RPMI8226 (cell line): ENCODE measurements at regions not wholly inside any gene's neighbourhood (a gene's known extent, or its start where the extent isn't known, plus 50 kb on each side); places are given as distances from the start of the nearest gene placed in this dataset.
"Not testable (repeated sequence)": the region's sequence is repeated elsewhere in the genome, so short reads cannot be mapped to it uniquely, and the experiment has no call there.

Experiments used
- DNase-seq: peaks from one replicate; pipeline ENCODE4 v3.0.0-alpha.2; 2015

DNA sequence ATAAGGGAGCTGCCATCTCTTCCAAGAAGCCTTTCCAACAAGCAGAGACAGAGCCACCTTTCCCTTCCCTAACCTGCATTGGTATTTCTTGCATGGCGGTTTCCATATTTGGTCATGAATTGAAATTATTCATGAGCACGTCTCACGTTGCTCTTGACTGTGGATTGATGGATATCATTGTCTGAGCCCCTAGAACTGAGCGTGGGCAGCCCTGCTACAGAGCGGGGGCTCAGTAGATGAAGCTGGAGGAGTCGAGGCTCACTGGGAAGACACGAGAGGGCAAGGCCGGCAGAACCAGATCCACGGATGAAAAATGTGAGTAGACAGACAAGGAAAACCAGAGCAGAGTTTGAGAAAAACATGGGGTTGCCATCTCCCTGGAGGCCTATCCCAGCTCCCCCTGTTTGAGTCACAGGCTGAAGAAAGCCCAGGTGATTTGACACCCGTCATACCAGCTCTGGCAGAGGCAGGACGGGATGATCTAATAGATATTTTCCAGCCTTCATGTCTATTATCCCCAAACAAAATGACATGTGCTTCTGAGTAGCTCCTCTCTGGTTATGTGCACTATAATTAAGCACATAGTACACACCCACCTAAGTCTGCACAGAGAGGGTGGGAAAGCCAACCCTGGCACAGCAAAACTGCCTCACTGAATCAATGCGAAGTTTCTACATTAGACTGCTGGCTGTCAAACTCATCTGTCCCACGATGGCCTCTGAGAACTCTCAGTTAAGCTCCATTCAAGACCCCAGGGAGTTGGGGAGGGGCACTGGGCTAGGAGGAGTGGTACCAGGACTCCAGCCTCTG lies 363.5 kb upstream of the KLHL29 start:
- DNase-seq = no peak

DNA sequence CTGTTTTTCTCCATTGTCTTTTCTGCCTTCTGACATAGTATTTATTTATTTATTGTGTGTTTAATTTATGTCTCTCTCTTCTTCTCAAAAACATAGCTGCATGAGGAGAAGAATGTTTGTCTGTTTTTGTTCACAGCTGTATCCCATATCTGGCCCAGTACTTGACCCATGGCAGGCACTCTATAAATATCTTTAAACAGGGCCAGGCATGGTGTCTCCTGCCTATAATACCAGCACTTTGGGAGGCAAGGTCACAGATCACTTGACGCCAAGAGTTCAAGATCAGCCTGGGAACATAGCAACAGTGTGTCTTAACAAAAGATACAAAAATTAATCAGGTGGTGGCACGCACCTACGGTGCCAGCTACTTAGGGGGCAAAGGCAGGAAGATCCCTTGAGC lies 361.3 kb upstream of the KLHL29 start:
- DNase-seq = no peak

DNA sequence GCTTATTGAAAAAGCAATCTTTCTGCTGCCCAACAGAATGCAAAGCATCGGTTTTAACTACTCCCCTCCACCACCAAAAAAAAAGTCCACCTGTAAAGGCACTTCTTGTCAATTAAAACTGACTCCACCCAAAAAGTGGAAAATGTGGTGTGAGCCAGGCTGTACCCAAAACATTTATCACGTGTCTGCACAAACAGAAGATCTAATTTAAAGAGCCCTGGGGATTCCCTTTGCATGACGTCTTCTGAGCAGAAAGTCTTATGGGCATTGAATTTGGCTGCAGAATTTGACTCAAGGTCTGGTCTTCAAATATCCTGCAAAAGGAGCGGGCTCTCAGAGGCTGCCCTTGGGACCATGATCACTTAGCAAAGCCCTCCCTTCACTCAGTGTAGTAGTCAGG lies 358.3 kb upstream of the KLHL29 start:
- no peak for DNase-seq

DNA sequence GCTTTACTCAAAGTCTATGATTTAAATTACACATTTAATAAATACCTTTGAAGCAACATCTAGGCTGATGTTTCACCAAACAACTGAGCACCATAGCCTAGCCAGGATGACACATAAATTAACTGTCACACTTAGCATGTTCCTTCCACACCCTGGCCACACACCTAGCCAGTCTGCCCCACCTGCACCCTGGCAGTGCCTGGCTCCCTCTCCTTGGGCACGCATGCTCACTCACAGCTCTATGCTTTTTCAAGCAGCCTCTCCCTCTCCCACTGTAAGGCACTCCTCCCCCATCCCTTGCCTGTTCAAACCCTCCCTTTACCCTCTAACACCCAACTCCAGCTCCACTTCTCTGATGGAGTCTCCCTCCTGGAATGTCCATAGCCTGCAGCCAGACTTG lies 357.6 kb upstream of the KLHL29 start:
- no peak for DNase-seq

DNA sequence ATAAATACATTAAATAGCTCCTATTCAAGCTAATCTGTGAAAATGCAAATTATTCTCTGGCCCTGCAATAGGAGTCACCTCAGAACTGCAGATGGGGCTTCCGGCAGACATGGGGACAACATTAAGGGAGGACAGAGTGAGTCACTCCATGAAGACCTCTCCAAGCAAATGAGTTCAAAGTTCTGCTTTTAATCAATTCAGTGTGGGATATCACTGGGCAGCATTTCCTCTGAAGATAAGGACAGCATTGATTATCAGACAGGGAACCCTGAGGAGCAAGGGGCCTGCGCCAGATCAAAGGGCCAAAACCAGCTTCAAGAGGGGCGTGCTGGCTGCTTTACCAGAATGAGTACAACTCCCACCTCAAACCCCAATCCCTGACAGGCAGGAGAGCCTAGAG lies 356.9 kb upstream of the KLHL29 start:
- DNase-seq = no peak

DNA sequence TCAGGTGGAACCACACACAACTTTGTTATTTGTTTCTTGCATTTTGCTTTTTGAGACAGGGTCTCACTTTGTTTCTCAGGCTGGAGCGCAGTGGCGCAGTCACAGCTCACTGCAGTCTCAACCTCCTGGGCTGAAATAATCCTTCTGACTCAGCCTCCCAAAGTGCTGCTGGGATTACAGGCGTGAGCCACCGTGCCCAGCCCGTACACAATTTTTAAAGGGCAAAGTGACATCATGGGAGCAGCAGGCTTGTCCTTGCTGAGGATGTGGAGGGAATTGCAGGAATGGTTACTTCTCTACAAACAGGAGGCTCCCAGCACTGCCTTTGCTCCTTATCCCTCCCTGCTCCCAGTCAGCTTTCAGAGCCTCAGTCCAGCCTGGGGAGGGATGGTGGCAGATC lies 355.9 kb upstream of the KLHL29 start:
- no peak for DNase-seq

DNA sequence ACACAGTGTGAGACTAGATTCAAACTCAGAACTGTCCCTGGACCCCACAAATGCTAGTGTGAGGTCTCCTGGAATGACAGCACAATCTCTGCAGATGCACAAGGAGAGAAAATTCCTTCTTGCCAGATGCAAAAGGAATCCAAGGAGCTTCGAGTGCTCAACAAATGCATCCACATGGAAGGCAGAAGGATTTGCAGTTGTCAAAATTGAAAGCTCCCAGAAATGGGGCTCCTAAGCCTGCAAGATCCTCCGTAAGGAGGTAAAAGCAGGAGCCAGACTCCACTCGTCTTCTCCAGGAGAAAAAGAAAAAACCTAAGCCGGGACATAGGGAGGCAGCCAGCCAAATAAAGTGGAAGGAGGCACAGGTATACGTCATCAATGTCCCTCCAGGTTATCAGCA lies 355.0 kb upstream of the KLHL29 start:
- no peak for DNase-seq

DNA sequence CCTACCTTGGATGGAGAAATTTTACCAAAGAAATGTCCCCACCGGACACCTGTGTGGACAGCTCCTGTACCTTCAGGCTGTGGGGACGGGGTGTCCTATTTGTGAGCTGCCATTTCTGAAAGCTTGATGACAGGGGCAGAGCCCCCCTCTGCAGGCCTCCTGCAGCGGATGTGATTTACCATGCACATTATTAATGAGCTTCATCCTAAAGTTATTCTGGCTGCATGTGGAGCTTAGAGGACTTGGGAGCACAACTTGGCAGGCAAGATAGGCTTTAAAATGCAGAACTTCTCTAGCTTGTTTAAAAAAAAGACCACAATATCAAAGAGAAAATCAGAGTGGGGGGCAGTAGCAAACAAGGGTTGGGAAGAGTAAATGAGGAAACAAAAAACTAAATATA lies 350.0 kb upstream of the KLHL29 start:
- DNase-seq = no peak

DNA sequence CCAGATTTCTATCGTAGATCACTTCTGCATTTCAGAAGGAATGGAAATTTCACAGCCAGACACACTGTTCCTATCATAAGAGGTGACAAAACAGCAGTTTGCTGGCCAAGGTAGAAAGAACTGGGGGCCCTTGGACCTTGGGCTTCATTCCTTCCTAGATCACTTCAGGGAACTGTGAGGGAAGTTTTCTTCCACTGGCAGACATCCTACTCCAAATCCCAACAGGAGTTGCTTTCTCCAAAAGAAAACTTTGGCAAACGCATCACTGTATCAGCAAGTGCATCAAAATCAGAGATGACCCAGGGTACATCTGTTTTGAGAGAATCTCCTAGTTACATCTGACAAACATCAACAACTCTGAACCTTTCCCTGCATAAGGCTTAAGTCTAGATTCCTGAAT lies 348.4 kb upstream of the KLHL29 start:
- no peak for DNase-seq

DNA sequence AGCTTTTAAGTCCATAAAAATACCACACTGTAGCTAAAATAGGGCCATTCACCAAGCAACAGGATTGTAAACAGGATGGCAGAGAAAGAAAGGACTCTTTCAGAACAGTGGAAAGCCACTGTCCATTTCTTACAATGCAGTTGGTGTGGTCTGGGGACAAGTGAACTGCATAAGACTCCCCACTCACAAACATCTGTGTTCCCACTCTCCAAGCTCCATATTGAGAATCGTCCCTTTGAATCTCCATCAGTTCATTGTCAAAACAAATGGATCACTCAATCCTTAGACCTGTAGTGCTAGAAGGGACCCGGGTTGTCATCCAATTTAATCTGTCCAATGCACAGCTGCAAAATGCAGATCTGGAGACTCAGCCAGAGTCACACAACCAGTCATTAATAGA lies 347.4 kb upstream of the KLHL29 start:
- no peak for DNase-seq

DNA sequence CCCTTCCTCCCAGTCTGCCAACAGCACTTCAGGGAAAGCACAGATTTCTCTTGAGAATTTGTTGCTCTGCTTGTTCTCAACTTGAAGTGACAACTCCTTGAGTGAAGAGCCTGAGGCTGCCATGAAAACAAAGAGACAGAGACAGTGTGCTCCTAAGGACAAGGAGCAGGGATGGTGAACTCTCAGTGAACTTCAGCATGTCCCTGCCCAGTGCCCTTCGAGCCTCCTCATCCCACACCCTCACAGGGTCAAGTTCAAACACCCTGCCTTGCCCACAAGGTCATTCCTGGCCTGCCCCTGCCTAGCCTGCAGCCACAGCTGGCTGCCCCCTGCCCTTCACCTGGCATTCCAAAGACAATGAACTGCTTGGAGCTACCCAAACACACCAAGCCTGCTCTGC lies 343.5 kb upstream of the KLHL29 start:
- DNase-seq = no peak

DNA sequence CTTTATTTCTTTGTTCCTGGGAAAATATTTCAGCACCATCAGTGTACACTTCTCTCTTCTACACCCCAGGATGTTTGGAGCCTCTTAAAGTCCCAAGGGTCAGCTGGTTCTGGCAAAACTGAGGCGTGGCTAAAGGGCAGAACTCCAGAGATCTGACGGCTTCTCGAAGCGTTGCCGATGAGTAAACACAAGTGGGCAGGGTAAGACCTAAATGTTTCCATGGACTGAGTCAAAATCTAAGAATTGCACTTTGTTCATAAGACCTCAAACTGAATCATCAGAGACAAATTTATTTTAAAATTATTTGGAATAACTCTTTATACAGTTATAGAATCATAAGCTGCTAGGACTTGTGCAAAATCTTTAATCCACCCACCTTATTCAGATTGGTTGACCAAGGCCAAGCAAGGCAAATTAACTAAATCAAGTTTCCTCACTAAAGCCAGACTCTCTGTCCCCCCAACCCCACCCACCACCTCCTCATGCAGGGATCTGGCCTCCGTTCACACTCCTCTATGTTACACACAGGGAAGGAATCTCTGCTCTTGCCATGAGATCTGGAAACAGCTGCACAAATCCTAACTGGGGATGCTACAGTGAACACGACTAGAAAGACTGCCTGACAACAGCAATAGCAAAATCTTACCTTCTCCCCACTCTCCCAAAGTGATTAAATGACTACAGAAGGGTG lies 342.6 kb upstream of the KLHL29 start:
- DNase-seq = no peak

DNA sequence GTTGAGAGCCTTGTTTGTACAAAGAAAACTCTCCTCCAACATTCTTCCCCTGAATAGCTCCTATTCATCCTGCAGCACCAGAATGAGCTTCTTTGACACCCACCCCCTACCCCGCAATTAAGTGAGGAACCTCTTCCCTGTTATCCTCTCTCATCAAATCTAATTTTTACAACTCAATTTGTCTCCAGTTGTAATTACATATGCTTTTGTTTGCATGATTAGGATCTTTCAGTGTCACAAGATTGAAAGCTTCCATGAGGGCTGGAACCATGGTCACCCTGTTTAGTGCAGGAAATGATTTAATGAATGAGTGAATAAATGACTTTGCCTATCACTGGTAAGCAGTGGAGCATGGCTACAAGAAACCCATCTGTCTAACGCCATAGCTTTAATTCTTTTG lies 334.6 kb upstream of the KLHL29 start:
- DNase-seq = no peak

DNA sequence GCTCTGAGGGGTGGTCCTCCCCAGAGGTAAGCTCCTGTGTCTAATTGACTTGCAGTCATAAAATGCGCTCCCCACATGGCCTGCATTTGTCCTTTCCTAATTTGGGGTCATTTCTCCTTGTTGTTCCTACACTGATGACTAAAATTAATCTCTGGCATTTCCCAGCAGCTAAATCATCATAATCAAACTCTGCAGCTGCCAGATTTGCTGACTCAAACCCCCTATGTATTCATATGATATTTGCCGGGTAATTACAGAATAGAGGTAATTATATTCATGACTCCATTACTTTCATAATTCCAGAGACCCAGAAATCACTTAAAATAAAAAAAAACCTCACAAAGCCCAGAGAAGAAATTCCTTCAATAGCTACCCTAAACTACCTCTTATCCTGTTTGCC lies 331.4 kb upstream of the KLHL29 start:
- DNase-seq = no peak

DNA sequence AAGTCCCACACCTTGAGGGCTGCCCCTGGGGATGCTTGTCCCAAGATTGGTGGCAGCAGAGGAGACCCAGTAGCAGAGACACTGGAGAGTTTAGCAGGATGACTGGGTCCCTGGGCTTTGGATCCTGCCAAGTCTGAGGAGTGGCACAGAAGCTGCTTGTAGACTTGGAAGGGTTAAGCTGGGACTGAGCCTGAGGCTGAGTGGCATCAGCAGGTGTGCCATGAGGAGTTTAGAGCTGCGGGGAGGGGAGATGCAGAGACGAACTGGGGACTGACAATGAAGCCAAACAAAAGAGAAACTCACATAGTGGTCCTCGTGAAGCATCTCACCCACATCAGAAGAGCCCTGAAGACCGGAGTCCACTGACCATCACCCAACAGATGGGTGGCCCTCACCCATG lies 329.7 kb upstream of the KLHL29 start:
- DNase-seq = no peak

DNA sequence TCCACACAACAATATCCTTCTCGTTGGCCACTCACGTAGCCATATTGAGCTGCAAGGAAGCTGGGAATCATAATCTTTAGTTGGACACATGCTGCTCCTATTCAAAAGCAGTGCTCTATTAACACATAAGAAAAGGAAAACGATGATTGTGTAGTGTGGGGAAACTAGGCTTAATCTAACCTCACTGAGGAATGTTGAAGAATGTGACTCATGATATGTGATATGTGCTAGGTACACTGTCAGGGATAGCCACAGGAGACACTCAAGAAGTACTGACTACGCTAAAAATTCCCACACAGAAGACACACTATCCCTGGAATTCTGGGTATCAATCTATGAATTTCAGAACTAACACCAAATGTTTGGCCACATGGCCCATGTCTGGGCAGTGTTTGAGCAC lies 328.1 kb upstream of the KLHL29 start:
- not testable (repeated sequence) for DNase-seq

DNA sequence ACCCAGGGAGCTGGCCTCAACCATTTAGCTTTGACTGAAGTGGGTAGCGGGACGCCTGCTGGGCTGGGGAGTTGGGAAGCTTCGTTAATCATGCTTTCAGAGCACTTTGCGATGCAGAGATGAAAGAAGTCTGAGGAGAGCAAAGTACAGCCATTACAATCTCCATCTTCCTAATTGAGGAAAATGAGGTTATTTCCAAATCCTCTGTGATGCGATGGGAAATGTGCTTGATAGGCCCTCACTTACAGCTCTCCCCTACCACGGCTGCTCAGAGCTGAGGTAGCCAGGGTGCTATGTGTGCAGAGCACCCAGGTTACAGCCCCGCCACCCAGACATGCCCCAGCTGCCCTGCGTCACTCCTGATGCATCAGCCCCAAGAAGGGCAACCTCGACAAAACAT lies 326.5 kb upstream of the KLHL29 start:
- no peak for DNase-seq

DNA sequence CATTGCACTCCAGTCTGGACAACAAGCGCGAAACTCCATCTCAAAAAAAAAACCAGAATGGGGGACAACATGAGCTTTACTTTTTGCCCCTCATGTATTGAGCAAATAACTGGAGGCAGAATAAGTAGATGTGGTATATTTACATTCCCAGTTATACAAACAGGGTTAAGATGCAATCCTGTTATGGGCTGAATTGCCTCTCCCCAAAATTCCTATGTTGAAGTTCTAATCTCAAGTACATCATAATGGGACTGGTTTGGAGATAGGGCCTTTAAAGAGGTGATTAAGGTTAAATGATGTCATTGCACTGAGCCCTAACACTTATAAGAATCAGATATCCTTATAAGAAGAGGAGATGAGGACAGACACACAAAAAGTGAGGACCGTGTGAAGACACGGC lies 319.8 kb upstream of the KLHL29 start:
- DNase-seq = no peak

DNA sequence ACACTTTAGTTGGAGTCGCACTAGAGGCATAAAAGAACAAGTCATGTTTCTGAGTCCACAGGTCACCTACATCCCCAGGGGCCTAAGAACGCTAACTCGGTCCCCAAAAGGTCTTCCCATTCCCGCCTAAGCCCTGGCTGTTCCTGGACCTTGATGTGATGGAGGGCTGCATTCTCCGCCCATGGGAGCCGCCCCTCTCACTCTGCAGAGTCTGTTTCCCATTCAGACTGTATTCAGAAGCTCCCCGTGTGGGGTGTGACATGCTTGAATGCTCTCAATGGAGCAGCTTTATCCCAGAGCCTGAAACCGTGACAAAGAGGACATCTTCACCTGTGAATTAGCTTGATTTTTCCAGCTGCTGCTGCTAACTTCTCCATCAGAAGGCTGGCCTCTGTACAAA lies 319.0 kb upstream of the KLHL29 start:
- no peak for DNase-seq

DNA sequence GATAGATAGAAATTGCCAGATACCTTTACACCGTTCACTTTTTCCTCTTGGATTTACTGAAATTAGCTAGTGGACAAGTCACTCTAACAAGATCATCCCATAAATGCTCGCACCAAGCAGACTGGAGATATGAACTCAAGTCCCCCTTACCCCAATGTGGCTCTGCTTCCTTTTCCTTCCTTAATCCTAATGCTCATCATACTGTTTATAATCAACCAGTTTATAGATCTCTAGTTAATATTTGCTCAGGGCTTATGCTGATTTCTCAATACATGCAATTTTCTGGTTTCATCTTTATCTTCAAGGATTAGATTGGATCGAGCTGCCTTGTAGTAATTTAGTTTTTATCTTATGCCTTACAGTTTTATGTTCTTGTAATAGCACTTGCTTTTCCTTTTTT lies 318.3 kb upstream of the KLHL29 start:
- no peak for DNase-seq

DNA sequence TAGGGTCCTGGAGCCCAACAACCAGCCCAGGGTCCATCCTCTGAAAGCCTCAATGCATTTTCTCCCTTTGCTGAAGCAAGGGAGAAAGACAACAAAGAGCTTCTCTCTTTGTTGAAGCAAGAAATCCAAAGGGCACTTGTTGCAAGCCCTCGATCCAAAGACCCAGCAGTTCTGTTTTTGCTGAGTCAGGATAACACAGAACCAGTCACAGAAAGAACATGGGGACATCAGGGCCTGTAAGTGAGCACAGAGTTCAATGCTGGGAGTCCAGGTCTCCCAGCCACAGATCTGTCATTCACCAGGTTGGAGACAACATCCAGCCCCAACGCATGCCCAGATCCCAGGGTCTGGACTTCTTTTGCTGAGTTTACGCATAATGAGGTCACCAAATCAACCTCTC lies 315.8 kb upstream of the KLHL29 start:
- no peak for DNase-seq

DNA sequence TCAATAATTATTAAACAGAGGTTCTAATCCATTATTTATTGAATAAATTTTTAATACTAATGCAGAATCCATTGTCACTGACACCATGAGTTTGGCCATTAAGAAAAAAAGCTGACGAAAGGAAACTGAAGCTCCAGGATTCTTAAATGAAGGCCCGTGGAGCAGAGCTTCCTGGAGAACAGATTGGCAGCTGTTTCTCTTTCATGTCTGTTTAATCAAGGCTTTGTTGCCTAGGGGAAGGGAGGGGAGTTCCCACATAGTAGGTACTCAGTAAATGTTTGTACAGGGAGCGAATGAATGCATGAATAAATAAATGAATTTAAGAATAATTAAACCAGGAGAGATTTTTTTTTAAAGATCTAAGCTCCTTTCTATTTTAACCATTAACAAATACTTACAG lies 315.1 kb upstream of the KLHL29 start:
- no peak for DNase-seq

DNA sequence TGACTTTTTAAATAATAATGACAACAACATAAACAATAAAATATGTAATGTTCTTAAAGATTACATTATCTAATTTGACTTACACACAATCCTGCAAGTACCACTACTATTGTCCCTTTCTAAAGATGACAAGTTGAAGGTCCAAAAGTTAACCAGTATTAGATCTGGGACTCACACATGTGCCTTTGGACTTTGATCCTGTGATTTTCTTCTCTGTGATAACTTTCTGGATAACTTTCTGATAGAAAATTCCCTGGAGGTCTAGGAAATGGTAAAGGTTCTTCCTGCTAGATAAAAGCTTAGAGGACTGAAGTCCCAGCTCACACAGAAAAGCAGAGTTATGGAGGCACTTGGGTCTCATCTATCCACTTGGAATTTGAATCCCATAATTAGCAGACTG lies 311.9 kb upstream of the KLHL29 start:
- DNase-seq = no peak

DNA sequence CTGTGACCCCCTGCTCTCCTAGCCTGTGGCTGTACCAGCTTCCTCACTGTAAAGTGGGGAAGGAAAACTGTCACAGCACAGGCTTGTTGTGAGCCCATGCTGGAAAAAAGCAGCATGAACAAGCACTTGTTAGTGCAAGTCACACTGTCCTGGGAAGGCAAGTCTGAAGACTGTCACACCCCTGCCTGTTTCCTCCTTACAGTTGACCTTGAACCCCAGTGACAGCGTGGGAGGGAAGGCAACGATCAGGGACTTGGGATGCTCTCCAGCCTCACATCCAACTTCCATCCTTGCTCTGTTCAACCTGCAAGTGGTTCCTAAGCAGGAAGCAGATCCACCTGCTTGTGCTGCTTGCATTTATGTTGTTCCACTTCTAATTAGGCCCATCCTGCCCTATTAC lies 311.3 kb upstream of the KLHL29 start:
- no peak for DNase-seq

DNA sequence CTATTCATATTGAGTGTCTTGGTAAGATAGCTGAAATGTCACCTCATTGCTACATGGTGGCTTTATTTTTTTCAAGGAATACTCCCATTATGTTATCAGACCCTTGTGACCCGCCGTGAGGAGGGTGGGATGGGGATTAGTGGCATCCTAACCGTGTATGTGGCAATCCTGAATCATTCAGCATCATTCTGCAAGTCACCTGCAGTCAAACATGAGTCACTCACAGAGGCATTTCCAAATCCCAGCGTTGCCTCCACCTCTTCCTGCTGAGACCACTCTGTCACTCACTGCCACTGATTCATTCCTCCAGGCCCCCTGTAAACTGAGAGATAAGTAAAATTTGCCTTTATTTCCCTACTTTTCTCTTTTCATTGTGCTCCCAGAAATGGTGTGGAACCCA lies 307.4 kb upstream of the KLHL29 start:
- DNase-seq = no peak
